ENCODE measurements at regions not wholly inside any gene's neighbourhood (a gene's known extent, or its start where the extent isn't known, plus 50 kb on each side); places are given as distances from the start of the nearest gene placed in this dataset.

GRCh38 chr2:83142934-83143333 lies 1316.1 kb downstream of the SUCLG1 start:
- TF ChIP-seq SUZ12 (IDR thresholded peaks at IDR 0.05; ENCODE audit: extremely low read depth, insufficient read depth, insufficient read length), result no peak
- no peak for TF ChIP-seq ZNF274 (IDR thresholded peaks at IDR 0.05; ENCODE audit: low read depth, low read length)

Measured in NT2/D1 (cell line).